ENCODE measurements at regions not wholly inside any gene's neighbourhood (a gene's known extent, or its start where the extent isn't known, plus 50 kb on each side); places are given as distances from the start of the nearest gene placed in this dataset.

GRCh38 chr20:50260479-50261221, 70.0 kb downstream of the CEBPB start:
- TF ChIP-seq CTCF (IDR thresholded peaks at IDR 0.05): no peak
- TF ChIP-seq POLR2A (IDR thresholded peaks at IDR 0.05): no peak

Data from right lobe of liver (tissue), 4 donors.